GM12878 (cell line): ENCODE measurements at regions not wholly inside any gene's neighbourhood (a gene's known extent, or its start where the extent isn't known, plus 50 kb on each side); places are given as distances from the start of the nearest gene placed in this dataset.
"Not testable (repeated sequence)": the region's sequence is repeated elsewhere in the genome, so short reads cannot be mapped to it uniquely, and the experiment has no call there.

Experiments
- ATAC-seq: fragments of 200-7000 bp; cut with Tn5 transposase; 3 replicates; pipeline ENCODE4 v1.9.1; 2020; ENCODE audit warnings: mild to moderate bottlenecking, moderate library complexity
- BruUV-seq: library from RNA; stranded (reverse); fragments of 400-500 nt; replicated peaks from 2 replicates; lab custom pipeline; 2021; lab: Mats Ljungman, UMichigan
- CTCF ChIA-PET: fragments of 300-600 bp; sonication (Branson Sonifier 250); formaldehyde crosslinking; extraction: SDS; loops from one replicate; lab custom pipeline; 2021; ENCODE audit warnings: inconsistent platforms; lab: Yijun Ruan, JAX
- POLR2A ChIA-PET: fragments of 350-600 bp; formaldehyde crosslinking; extraction: SDS; loops from one replicate; lab custom pipeline; 2021; ENCODE audit warnings: inconsistent platforms; lab: Charles Lee
- RAD21 ChIA-PET: fragments of 300-600 bp; sonication (Branson Sonifier 250); formaldehyde crosslinking; loops from one replicate; lab custom pipeline; 2023; ENCODE audit warnings: antibody characterized with exemption; ENCODE audit not compliant: unreplicated experiment; lab: Charles Lee
- SMC1A ChIA-PET: fragments of 300-600 bp; sonication (Branson Sonifier 250); formaldehyde crosslinking; loops from one replicate; lab custom pipeline; 2023; ENCODE audit not compliant: unreplicated experiment, uncharacterized antibody; lab: Charles Lee
- DNase-seq: peaks from one replicate; pipeline ENCODE4 v3.0.0-alpha.2; 2011; ENCODE audit warnings: low read depth, low spot score
- FAIRE-seq: peaks from 3 replicates; lab custom pipeline; 2011; peaks lifted over from hg19 to GRCh38; lab: Jason Lieb, UNC
- H2AFZ ChIP-seq: 2 replicates; pipeline ENCODE4 v1.6.0; 2011; ENCODE audit warnings: low read depth, low read length, control low read depth; ENCODE audit not compliant: control insufficient read depth
- H3K27ac ChIP-seq: 2 replicates; pipeline ENCODE4 v1.5.1; 2011; ENCODE audit warnings: control low read depth; ENCODE audit not compliant: control insufficient read depth, insufficient read depth
- H3K27me3 ChIP-seq, 2 experiments: replicated peaks in 1 of 2; 2 replicates each; pipeline versions ENCODE4 v1.6.0 to v1.6.1; 2011; ENCODE audit warnings: low read length in 1 of 2; ENCODE audit not compliant: control insufficient read depth in 2 of 2, insufficient read depth in 2 of 2
- H3K36me3 ChIP-seq, 2 experiments: 2 replicates each; pipeline ENCODE4 v1.5.1; 2011; ENCODE audit warnings: low read length in 1 of 2; ENCODE audit not compliant: control insufficient read depth in 2 of 2, insufficient read depth in 2 of 2
- H3K4me1 ChIP-seq: 2 replicates; pipeline ENCODE4 v1.6.1; 2011; ENCODE audit warnings: mild to moderate bottlenecking, low read length, moderate library complexity, mixed read lengths; ENCODE audit not compliant: control insufficient read depth, insufficient read depth
- H3K4me2 ChIP-seq: 2 replicates; pipeline ENCODE4 v1.6.0; 2011; ENCODE audit warnings: control low read depth; ENCODE audit not compliant: control insufficient read depth, insufficient read depth
- H3K4me3 ChIP-seq: fragments of 200-600 bp; sonication (generic); 2 replicates; pipeline ENCODE4 v1.5.1; 2016
- H3K79me2 ChIP-seq: 2 replicates; pipeline ENCODE4 v1.6.0; 2011; ENCODE audit warnings: low read length; ENCODE audit not compliant: control insufficient read depth, insufficient read depth
- H3K9ac ChIP-seq: 2 replicates; pipeline ENCODE4 v1.8.0; 2011; ENCODE audit warnings: low read length, control low read depth, mixed read lengths; ENCODE audit not compliant: control insufficient read depth, insufficient read depth
- H3K9me3 ChIP-seq: replicated peaks from 3 replicates; pipeline ENCODE4 v1.5.1; 2011; ENCODE audit warnings: mild to moderate bottlenecking, low read length; ENCODE audit not compliant: control insufficient read depth, insufficient read depth
- H4K20me1 ChIP-seq: 2 replicates; pipeline ENCODE4 v1.6.0; 2011; ENCODE audit not compliant: control insufficient read depth, insufficient read depth
- ZNF592 ChIP-seq: fragments of 450-650 bp; IDR thresholded peaks from 2 replicates; pipeline ENCODE4 v1.6.1; 2017; ENCODE audit warnings: mild to moderate bottlenecking, moderate library complexity
- WGBS: methylation state at CpG from one replicate; pipeline ENCODE4 v1.1.6; 2016; ENCODE audit warnings: low lambda C conversion rate; ENCODE audit not compliant: insufficient replicate concordance, insufficient coverage; ENCODE audit errors: missing lambda C conversion rate; 5-methylcytosine and 5-hydroxymethylcytosine counted together
- in situ Hi-C: fragments of 300-500 bp; cut with MboI; formaldehyde crosslinking; loops from 9 replicates; pipeline ENCODE4 v1.14.3; 2018; ENCODE audit warnings: mixed read lengths
- intact Hi-C: fragments of 100-400 bp; cut with micrococcal nuclease; formaldehyde crosslinking; loops from one replicate; pipeline ENCODE4 v1.14.2; 2022; ENCODE audit not compliant: unreplicated experiment

GRCh38 chr5:30436691-30437090, 756.8 kb upstream of the CDH6 start (continued):
- TF ChIP-seq ZNF592 = no peak

- POLR2A ChIA-PET, SMC1A ChIA-PET, BruUV-seq: not testable (repeated sequence)
These were observed 764.5 kb upstream of the CDH6 start for GRCh38 chr5:30428866-30429407.

More at GRCh38 chr5:30428866-30429407, 764.5 kb upstream of the CDH6 start:
- H3K27ac ChIP-seq, DNase-seq, H4K20me1 ChIP-seq, H3K4me1 ChIP-seq, H3K36me3 ChIP-seq, H3K9ac ChIP-seq, H2AFZ ChIP-seq, H3K4me2 ChIP-seq, FAIRE-seq, H3K4me3 ChIP-seq, in situ Hi-C loops, intact Hi-C loops, RAD21 ChIA-PET, CTCF ChIA-PET, H3K79me2 ChIP-seq, H3K9me3 ChIP-seq, H3K27me3 ChIP-seq, ATAC-seq: not testable (repeated sequence)
- 51% methylated on average over 20 of the region's 20 CpGs for WGBS
